ENCODE measurements at regions not wholly inside any gene's neighbourhood (a gene's known extent, or its start where the extent isn't known, plus 50 kb on each side); places are given as distances from the start of the nearest gene placed in this dataset.
"Not testable (repeated sequence)": the region's sequence is repeated elsewhere in the genome, so short reads cannot be mapped to it uniquely, and the experiment has no call there.

DNA sequence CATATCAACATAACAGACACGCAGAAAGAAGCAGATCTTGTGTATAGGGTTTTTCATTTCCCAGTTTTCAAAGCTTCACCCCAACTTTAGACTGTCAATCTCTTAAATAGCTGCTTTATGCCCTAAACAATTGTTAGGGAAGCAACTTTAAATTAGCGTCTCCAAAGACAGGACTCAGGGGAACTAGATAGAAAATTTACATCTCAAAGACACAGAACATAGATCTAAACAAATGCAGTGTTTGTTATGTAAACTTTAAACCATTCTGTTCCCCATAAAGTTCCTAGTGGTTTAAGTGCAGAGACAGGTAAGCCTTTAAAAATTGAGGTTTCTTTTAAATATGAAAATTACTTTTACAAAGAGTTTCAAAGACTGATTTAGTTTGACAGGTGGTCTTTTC, 379.2 kb upstream of the GHITM start:
- DNase-seq (ENCODE audit: low spot score) = no peak

DNA sequence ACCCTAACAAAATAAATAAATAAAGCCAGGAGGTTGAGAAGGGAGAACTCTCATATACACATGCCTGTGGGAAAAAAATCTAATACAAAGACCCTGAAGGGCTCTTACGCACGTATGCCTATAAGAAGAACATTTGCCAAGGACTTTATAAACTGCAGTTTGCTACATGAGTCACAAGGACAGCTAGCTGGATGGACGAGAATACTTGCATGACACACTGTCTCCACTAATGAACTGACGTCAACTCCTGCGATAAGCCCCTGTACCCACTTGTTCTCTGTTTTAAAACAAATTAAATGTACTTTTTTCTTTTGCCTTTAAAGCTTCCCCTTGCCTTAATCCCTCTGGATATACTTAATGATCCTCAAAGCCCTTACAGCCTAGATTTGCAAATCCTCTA, 374.6 kb upstream of the GHITM start:
- no peak for DNase-seq (ENCODE audit: low spot score)

DNA sequence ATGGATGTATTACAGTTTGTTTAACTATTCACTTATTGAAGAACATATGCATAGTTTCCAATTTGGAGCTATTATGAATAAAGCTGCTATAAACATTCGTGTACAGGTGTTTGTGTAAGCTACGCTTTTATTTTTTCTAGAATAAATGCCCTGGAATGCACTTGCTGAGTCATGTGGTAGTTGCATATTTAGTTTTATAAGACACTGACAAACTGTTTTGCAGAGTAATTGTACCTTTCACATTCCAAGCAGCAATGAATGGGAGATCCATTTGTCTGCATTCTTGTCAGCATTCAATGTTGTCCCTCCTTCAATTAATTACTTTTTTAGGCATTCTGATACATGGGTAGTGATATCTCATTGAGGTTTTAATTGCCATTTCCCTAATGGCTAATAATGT, 373.6 kb upstream of the GHITM start:
- no peak for DNase-seq (ENCODE audit: low spot score)

DNA sequence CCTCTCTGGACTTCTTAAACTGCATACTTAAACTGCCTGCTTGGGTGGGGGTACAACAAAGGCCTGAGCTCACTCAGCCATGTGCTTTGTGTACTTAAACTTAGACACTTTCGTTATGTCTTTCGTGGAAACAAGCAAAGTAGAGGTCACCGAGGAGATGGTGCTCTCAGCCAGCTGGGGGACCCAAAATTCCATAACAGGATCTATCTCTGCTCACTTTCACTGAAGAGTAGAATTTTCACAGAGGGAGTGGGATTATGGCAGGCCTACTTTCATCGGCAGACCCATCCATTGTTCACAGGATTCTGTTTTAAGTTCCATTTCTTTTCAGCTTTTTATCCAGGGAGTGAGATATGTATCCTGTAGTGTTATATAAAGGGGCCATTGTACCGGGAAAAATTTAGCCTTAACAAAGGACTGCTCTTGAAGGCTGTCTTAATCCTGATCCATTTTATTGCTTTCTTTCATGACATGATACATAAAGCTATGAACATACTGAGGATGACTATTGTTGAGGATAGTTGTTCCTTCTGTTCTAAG, 370.0 kb upstream of the GHITM start:
- DNase-seq (ENCODE audit: low spot score) = no peak

DNA sequence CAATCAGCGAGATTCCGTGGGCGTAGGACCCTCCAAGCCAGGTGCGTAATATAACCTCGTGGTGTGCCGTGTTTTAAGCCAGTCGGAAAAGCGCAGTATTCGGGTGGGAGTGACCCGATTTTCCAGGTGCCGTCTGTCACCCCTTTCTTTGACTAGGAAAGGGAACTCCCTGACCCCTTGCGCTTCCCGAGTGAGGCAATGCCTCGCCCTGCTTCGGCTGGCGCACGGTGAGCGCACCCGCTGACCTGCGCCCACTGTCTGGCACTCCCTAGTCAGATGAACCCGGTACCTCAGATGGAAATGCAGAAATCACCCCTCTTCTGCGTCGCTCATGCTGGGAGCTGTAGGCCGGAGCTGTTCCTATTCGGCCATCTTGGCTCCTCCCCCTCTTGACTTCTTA, 352.6 kb upstream of the GHITM start:
- DNase-seq (ENCODE audit: low spot score) = not testable (repeated sequence)

DNA sequence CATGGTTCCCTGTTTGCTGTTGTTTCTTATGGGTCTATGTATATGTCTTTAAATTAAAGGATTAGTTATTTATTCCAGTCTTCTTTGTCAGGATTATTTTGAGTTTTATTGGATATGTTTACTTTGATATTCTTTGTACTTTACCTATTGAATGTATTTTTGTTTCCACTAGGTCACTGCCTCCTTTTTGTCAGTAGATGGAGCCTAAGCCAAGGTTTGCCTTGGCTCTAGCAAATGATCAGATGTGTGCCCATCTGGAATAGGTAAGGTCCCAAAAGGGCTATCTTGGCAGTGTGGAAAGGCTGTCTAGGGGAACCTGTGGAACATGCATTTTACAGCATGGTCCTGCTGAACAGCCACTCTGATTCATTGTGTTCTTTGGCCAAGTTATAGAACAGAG, 337.3 kb upstream of the GHITM start:
- no peak for DNase-seq (ENCODE audit: low spot score)

DNA sequence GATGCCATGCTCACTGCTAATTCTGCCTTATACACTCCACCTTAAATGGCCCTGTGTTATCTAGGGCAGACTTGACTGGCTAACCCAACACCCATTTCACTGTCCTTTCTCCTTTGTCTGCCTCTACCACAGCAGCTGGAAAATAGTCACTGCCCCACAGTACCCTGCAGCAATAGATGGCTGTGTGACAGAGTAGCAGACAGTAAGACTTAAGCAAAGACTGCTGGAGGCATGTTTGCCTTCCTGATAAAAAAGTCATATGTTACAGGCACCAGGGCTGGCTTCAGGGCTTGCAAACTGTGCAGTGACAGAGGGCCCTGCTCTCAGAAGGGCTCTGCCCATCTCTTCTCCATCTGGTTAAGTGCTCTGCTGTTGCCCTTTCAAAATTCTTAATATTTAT, 332.6 kb upstream of the GHITM start:
- no peak for DNase-seq (ENCODE audit: low spot score)

DNA sequence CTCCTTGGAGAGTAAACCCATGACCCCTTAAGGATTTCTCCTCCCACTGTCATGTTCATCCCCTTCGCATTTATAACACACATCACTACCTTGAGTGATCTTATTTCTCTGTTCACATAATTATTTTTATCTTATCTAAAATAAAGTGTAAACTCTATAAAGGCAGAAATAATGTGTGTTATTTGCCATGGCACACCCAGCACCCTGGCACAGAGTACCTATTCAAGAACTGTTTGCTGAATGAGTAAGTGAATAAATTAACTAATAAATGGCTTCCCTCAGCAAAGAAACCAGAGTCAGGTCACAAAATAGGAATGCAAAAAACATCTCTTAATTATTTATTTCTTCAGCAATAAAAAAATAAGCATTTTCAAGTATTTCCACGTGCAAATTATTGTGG, 330.3 kb upstream of the GHITM start:
- DNase-seq (ENCODE audit: low spot score) = no peak

DNA sequence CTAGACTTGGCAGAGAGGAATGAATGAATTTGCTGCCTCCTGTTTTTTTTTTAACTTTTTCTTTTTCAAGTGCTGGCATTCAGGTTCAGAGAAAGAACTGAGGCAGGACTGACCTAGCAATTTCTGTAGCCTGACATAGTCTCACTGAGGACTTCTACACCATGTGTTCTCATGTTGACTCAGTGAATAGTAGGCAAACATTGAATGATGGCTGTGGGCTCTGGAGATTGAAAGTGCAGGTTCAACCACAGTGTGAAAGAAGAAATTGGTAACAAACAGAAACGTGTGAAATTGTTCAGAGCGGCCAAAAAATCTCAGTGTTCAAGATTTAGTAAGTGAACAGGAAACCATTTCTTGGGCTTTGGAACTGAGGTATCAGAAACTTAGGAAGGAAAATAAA, 322.4 kb upstream of the GHITM start:
- DNase-seq (ENCODE audit: low spot score) = no peak

DNA sequence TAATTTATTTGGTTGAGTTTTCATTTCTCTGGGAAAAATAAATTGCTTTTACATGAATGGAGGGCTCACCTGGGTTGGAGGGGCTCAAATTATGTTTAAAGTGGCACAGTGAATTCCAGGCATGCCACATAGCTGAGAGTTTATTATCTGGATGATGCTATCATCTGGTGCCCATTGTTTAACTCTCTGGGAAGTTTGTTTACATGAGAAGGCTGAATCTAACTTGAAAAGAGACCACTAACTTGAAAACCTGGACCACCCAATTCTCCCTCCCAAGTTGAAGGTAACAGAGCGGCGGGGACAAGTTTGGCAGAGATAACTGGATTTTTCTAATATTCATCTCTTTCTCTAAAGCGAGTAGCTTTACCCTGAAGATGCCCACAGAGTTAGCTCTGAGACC, 321.5 kb upstream of the GHITM start:
- no peak for DNase-seq (ENCODE audit: low spot score)

DNA sequence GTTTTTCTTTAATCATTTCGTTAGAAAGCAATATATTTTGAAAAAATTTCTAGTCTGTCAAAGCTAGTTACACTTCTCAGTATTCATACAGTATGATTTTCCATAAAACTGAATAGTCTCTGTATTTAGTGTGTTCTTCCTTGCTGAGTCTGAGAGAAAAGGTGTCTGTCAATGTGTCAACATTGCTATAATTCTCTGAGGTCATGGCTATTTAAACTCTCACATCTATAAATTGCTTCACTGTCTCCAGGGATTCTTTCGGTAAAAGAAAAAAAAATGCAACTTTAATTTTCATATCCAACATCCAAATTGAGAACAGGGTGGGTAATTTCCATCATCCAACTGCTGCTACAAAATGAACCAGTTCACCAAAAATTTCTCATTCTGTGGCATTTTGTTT, 319.7 kb upstream of the GHITM start:
- DNase-seq (ENCODE audit: low spot score) = no peak

DNA sequence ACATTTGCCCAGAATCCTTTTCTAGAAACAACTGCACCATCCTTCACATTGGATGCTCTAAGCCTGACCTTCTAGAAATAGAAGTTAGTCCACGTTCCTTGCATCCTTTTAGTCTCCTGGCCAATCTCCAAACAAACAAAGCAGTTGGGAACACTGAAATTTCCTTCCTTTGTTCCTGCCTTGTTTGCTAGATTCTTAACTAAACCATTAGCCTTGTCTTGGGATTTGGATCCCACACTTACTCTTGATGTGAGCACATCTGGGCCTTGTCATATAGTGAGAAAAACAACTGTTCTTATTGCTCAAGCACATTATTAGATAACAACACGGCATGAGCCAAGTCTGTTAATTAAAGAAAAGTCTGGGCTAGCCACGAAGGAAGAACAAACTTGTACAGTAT, 319.3 kb upstream of the GHITM start:
- DNase-seq (ENCODE audit: low spot score) = no peak

DNA sequence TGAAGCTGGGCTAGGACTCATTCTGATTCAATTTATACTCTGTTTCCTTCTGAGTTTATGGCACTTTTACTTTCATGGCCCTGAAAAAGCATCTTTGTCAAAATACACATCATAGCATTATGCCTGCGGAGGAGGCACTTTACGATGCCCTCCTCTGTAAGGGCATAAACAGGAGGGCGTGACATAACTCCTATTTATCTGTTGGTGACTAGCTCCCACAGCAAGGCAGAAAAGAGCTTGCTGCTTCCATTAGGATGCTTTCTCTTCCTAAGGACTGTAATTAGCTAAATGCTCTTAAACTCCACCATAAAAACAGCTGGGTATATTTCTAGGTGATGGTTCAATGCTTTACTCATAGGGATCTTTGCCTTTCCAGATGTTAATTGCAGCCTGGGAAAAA, 315.2 kb upstream of the GHITM start:
- DNase-seq (ENCODE audit: low spot score) = no peak

DNA sequence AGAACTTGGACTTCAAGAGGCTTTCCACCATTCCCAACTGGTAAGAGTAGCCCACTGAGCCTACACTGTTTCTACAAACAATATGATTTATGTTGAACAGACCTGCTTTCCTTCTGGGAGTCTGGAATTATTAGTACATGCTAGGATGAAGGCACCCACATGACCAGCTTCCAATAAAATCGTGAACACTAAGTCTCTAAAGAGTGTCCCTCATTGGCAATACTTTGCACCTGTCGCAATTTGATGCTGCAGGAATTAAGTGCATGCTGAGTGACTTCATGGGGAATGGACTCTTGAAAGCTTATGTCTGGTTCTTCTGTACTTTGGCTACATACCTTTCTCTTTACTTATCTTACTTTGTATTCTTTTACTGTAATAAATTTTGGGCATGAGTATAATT, 305.2 kb upstream of the GHITM start:
- DNase-seq (ENCODE audit: low spot score) = no peak

DNA sequence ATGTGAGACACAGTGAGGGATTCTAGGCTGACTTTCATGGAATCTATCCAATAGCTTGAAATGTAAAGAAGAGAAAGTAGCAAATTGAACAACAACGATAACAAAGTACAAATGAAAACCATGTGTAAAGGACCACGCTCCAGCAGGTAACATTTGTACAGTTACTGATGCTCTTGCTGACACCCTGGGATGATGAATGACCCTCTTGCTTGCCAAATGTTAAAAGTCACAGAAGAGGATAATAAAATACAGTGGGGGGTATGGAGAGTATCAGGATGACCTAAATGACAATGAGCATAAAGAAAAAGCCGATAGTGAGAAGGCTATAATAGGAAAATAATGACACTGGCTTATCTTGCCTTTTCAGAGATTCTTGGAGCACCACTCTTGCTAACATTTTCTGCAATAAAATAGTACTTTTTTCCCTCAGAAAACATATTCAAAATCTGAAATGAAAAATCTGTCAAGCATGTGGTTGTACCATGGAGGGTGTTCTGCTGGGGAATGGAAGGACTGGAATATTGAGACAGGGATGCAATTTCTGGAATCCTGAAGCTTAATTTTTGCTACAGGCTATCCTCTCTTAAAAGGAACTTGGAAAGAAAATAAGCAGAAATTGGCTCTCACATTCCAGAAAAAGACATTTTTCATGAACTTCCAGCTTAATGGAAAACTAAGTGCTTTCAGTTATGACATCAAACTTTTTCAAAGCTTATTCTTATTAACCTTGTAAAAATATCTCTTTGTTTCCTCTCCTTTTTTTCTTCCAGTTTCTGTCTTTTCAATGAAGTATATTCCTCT, 303.2 kb upstream of the GHITM start:
- no peak for DNase-seq (ENCODE audit: low spot score)

DNA sequence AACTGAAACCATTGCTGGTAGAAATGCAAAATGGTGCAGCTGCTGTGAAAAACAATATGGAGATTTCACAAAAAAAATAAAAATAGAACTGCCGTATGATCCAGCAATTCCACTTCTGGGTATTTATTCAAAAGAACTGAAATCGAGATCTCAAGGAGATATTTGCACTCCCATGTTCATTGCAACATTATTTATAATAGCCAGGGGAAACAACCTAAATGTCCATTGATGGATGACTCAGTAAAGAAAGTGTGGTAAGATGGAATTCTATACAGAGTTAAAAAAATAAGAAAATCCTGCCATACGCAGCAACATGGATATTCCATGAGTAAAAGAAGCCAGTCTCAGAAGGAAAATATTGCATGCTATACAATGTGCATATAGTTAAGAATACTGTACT, 290.6 kb upstream of the GHITM start:
- DNase-seq (ENCODE audit: low spot score) = no peak

DNA sequence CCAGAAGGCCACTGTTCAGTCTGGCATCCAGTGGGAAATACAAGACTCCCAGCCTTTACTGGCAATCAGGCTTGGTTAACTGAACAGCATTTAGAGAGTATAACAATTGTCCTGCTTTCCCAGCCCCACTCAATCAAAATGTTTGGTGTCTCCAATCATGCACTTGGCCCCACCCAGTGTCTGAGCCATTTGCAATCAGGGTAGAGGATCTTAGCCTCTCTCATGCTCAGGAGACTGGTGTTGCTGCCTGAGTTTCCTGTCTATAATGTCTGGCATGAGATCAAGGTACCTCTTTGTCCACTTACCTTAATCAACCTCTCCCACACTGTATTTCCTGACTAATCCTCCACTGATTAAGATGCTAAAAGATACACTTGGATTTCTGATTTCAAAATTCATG, 290.2 kb upstream of the GHITM start:
- DNase-seq (ENCODE audit: low spot score) = no peak

DNA sequence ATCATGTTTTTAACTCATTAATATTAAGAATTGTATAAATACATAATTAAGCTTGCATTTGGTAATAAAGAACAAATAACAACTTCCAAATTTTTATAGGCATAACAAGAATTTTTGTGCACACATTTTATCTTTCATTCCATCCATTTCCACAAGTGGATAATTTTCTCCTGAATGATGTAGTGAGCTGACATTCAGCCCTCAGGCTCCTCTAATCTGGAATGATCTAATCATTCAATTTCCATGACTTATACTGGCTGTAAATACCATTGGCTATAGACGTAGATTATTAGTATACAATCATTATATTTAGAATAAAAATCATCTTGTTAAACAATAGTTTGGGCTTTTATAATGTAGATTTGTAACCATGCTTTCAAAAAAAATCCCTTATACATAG, 287.2 kb upstream of the GHITM start:
- DNase-seq (ENCODE audit: low spot score) = no peak

DNA sequence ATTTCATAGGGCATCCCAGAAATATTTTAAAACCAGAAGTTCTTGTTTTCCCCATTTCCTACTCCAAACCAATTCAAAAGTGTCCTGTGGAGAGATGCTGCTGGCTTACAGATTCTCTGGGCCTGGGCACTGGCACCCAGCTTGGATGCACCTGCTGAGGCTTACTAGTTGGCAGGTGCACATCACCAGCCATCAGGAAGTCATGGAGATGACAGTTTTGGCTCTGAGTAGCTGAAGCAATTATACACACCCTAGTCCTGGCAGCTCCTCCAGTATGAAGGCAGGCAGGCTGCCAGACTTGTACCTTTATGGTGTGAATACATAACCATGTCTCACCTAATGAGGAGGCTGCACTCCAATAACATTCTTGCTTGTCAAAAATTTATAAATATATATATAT, 276.6 kb upstream of the GHITM start:
- no peak for DNase-seq (ENCODE audit: low spot score)

DNA sequence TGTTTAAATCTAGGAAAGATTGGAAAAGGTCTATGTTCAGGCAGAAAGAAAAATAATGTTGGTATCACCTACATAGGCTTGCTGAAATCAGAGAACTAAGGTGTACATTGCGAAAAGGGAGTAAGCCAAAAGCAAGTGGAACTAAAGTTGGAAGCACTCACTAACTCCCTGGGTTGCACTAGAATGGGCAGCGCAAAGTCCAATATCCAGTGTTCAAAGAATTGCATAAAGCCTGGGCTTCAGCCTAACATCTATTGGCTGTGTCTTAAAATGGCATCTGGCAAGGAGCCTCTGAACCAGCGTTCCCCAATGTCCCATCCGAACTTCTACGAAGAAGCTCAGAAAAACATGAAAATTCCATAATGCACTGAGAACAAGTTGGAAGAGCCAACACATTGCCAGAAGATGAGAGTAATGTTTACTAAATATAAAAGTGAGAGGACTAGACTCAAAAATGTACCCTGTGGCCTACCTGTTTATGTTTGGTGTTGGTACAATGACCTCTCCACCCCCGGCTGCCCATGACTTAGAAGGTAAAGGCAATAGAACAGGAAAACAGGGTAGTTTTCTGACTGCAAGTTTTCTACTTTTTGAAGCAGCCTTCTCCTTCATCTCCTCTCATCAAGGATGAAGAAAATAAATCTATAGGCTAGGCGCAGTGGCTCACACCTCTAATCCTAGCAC, 275.9 kb upstream of the GHITM start:
- no peak for DNase-seq (ENCODE audit: low spot score)

DNA sequence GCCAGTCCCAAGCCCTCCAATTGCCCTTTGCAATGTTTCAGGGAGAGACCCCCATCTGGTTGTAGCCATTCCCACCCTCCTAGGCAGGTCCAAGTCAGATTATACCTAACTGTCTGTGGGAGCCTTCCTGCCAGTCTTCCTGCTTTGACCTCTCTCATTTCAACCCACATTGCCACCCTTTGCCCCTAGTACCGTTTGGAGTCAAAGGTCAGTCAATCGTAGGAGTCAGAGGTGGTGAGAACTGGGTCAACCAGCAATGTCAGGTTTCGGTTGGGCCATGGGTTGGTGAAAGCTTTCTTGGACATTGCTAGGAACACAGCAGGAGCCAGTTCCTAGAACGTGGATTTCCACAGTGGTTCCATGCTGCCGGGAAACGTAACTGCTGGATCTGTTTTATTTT, 269.4 kb upstream of the GHITM start:
- DNase-seq (ENCODE audit: low spot score) = no peak

DNA sequence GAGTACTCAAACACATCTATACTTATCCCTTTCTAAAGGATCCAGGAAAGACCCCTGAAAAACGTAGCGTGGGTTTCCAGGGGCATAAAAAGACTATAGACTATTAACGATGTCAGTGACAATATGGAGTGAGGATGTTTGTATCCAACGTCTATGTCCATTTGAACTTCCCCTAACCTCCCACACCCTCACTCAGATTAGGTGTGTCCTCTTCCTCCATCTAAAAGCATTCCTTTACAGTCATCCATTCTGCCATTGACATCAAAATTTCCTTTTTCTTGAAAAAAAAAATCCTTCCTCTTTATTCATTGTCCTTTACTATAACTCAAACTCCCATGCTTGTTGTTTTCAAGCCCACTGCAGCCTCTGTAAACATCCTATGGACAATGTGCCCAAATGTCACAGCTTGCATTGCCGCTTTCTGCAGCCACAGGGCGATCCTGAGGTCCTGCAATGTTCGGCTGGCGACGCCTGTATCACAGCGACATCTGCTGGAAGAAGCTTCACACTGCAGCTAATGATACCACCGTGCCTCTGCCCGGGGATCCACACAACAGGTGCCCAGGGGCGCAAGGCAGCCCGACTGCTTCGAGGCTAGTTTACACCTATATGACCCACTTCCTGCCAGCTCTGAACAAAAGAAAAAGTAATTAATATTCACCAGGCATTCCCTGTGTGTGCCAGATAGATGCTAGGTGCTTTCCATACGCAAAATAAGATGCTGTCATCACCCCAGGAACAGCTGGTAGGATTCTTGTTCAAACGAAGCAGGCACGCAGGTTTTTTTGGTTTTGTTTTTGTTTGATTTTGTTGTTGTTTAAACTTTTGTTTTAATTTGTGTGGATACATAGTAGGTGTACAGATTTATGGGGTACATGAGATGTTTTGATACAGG, 267.9 kb upstream of the GHITM start:
- DNase-seq (ENCODE audit: low spot score) = peak; percentile 28
